BE2C (cell line): ENCODE measurements at regions not wholly inside any gene's neighbourhood (a gene's known extent, or its start where the extent isn't known, plus 50 kb on each side); places are given as distances from the start of the nearest gene placed in this dataset.

Experiments used
- DNase-seq: peaks from one replicate; pipeline ENCODE4 v3.0.0-alpha.2; 2020
- H3K27me3 ChIP-seq: fragments of 250-450 bp; sonication (Bioruptor Pico); 2 replicates; pipeline ENCODE4 v1.5.1; 2020; ENCODE audit warnings: mild to moderate bottlenecking
- H3K36me3 ChIP-seq: fragments of 250-450 bp; sonication (Bioruptor Pico); 2 replicates; pipeline ENCODE4 v1.5.1; 2020; ENCODE audit warnings: mild to moderate bottlenecking
- H3K4me1 ChIP-seq: fragments of 250-450 bp; sonication (Bioruptor Pico); 2 replicates; pipeline ENCODE4 v1.5.1; 2020
- H3K4me3 ChIP-seq: 2 replicates; pipeline ENCODE4 v1.5.1; 2011; ENCODE audit warnings: low read depth, low read length
- H3K9me3 ChIP-seq: fragments of 250-450 bp; sonication (Bioruptor Pico); 2 replicates; pipeline ENCODE4 v1.5.1; 2020
- TF ChIP-seq, protein P1 (sequence below): IDR thresholded peaks from 2 replicates; pipeline ENCODE4 v1.5.1; 2012; ENCODE audit warnings: mild to moderate bottlenecking, low read depth, low read length

- H3K9me3 ChIP-seq, result no peaks in the 10 kb centered on the region
- no peak overlapping the region for H3K4me3 ChIP-seq
- no peaks in the 10 kb centered on the region for H3K27me3 ChIP-seq
- DNase-seq, result no peak
- H3K36me3 ChIP-seq, result no peaks in the 10 kb centered on the region
- no peaks in the 10 kb centered on the region for H3K4me1 ChIP-seq
- TF ChIP-seq, protein P1, sequence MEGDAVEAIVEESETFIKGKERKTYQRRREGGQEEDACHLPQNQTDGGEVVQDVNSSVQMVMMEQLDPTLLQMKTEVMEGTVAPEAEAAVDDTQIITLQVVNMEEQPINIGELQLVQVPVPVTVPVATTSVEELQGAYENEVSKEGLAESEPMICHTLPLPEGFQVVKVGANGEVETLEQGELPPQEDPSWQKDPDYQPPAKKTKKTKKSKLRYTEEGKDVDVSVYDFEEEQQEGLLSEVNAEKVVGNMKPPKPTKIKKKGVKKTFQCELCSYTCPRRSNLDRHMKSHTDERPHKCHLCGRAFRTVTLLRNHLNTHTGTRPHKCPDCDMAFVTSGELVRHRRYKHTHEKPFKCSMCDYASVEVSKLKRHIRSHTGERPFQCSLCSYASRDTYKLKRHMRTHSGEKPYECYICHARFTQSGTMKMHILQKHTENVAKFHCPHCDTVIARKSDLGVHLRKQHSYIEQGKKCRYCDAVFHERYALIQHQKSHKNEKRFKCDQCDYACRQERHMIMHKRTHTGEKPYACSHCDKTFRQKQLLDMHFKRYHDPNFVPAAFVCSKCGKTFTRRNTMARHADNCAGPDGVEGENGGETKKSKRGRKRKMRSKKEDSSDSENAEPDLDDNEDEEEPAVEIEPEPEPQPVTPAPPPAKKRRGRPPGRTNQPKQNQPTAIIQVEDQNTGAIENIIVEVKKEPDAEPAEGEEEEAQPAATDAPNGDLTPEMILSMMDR, result no peak
Observed at GRCh38 chr11:95676308-95676707, 113.3 kb downstream of the FAM76B start.

DNA sequence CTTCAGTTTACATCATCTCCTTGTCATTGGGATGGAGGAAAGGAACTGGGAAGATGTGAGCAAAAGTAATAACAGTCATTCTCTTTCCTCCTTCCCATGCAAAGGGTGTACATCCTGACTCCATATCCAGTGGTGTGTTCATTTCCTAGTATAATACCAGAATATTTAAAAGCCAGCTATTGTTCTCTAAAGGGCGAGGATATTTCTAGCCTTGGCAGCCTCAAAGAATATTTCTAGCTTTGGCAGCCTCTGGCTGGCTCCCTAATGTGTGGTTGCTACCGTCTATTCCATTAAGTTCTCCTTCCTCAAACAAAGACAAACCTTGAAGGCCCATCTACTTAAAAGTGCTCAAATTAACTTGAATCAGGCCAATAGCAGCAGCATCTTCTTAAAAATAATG lies 114.0 kb downstream of the FAM76B start:
- no peaks in the 10 kb centered on the region for H3K27me3 ChIP-seq
- no peak for DNase-seq
- no peaks in the 10 kb centered on the region for H3K4me1 ChIP-seq
- H3K36me3 ChIP-seq, result no peaks in the 10 kb centered on the region
- TF ChIP-seq, protein P1, result no peak
- no peak overlapping the region for H3K4me3 ChIP-seq
- no peaks in the 10 kb centered on the region for H3K9me3 ChIP-seq

DNA sequence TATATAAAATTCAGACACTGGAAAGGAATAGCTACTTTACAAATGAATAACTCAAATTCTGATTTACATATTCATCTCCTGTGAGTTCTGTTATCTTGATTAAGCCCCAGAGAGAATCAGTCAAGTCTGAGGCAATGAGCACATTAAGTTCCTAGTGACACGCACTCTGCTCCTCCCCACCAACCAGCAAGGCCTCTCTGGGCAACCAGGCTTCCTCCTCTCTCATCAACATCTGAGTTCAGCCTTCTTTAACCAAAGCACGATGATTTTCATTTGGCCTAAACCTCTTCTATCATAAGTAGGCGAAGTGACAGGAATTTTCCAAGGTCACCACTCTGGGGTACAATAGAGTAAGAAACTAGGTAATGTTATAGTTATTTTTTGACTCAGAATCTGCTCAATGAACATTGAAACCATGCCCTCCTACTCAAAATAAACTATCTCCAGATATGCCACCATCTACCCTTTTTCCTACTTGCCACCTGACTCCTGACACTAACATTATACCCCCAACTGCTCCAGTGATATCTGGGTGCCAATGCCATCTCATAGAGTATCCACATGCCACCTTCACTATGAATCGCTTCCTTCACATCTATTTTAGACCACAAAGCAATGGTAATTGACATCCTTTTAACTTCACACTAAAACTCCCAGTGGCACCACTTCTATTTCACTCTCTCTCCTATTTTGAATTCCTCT lies 114.8 kb downstream of the FAM76B start:
- TF ChIP-seq, protein P1, result no peak
- no peaks in the 10 kb centered on the region for H3K4me1 ChIP-seq
- no peaks in the 10 kb centered on the region for H3K9me3 ChIP-seq
- no peaks in the 10 kb centered on the region for H3K27me3 ChIP-seq
- no peak overlapping the region for H3K4me3 ChIP-seq
- DNase-seq, result no peak
- no peaks in the 10 kb centered on the region for H3K36me3 ChIP-seq

DNA sequence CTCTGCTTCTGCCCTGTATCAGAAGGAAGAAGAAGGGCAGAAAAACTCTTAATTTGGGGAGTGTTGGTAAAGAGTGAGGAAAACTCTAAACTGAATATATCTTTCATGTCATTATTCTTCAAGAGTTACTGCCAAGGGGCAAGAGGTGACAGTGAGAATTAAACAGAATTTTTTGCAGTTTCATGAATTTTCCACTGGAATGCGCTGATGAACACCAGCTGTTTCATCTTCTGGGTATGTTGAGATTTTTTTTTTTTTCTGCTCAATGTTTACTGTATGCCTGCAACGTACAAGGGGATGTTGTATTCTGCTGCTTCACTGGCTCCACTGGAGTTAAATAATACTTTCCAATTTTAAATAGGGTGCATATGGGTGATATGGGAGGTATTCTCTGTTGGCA lies 117.8 kb downstream of the FAM76B start:
- Histone ChIP-seq H3K4me1 (no peaks in the 10 kb centered on the region), H3K4me3 (no peak overlapping the region), H3K9me3 (no peaks in the 10 kb centered on the region), H3K27me3 (no peaks in the 10 kb centered on the region), H3K36me3 (no peaks in the 10 kb centered on the region)
- TF ChIP-seq, protein P1, result no peak
- DNase-seq, result no peak

GRCh38 chr11:95668131-95668530 lies 121.5 kb downstream of the FAM76B start:
- no peaks in the 10 kb centered on the region for H3K4me1 ChIP-seq
- no peak overlapping the region for H3K4me3 ChIP-seq
- TF ChIP-seq, protein P1, result no peak
- no peaks in the 10 kb centered on the region for H3K27me3 ChIP-seq
- H3K9me3 ChIP-seq, result no peaks in the 10 kb centered on the region
- no peaks in the 10 kb centered on the region for H3K36me3 ChIP-seq
- no peak for DNase-seq

GRCh38 chr11:95661162-95661561 lies 128.4 kb downstream of the FAM76B start:
- Histone ChIP-seq H3K36me3 (no peaks in the 10 kb centered on the region), H3K4me1 (no peaks in the 10 kb centered on the region), H3K27me3 (no peaks in the 10 kb centered on the region; the same call in 1 of the 2 replicates), H3K4me3 (no peak overlapping the region), H3K9me3 (no peaks in the 10 kb centered on the region)
- DNase-seq, result no peak
- TF ChIP-seq, protein P1, result no peak
